ENCODE measurements at regions not wholly inside any gene's neighbourhood (a gene's known extent, or its start where the extent isn't known, plus 50 kb on each side); places are given as distances from the start of the nearest gene placed in this dataset.

- Histone ChIP-seq H3K36me3 (no peaks in the 10 kb centered on the region), H3K27me3 (no peaks in the 10 kb centered on the region), H3K4me1 (ENCODE audit: insufficient read depth) (no peaks in the 10 kb centered on the region), H3K27ac (no peak overlapping the region), H3K9me3 (no peaks in the 10 kb centered on the region), H3K4me3 (no peak overlapping the region)
- no peak for TF ChIP-seq POLR2A (IDR thresholded peaks at IDR 0.05)
- TF ChIP-seq CTCF (IDR thresholded peaks at IDR 0.05): no peak
- TF ChIP-seq EP300 (IDR thresholded peaks at IDR 0.05): no peak
- intact Hi-C loops (cut with DNase I): no loop called here
- 89 to 95% (median 94%) methylated on average over 7 of the region's 7 CpGs for WGBS, 3 donors
- no peak for DNase-seq
Measured at GRCh38 chr3:14329842-14330241, 72.6 kb upstream of the SLC6A6 start.

GRCh38 chr3:14330508-14330907 is 71.9 kb upstream of the SLC6A6 start:
- WGBS, 3 donors: 95 to 98% (median 97%) methylated on average over 10 of the region's 10 CpGs
- no peaks in the 10 kb centered on the region for H3K4me1 ChIP-seq (ENCODE audit: insufficient read depth)
- no peaks in the 10 kb centered on the region for H3K27me3 ChIP-seq
- intact Hi-C loops (cut with DNase I): no loop called here
- H3K27ac ChIP-seq: no peak overlapping the region
- no peak for TF ChIP-seq POLR2A (IDR thresholded peaks at IDR 0.05)
- no peak for TF ChIP-seq CTCF (IDR thresholded peaks at IDR 0.05)
- no peak for TF ChIP-seq EP300 (IDR thresholded peaks at IDR 0.05)
- H3K36me3 ChIP-seq: no peaks in the 10 kb centered on the region
- no peak overlapping the region for H3K4me3 ChIP-seq
- no peaks in the 10 kb centered on the region for H3K9me3 ChIP-seq
- no peak for DNase-seq

GRCh38 chr3:14331251-14331650 is 71.2 kb upstream of the SLC6A6 start:
- H3K36me3 ChIP-seq: no peaks in the 10 kb centered on the region
- no peak for DNase-seq

GRCh38 chr3:14332392-14332791 is 70.0 kb upstream of the SLC6A6 start:
- H3K9me3 ChIP-seq: no peaks in the 10 kb centered on the region
- H3K36me3 ChIP-seq: no peaks in the 10 kb centered on the region
- no peaks in the 10 kb centered on the region for H3K27me3 ChIP-seq
- 93 to 100% (median 94%) methylated on average over 5 of the region's 5 CpGs for WGBS, 3 donors
- H3K4me1 ChIP-seq (ENCODE audit: insufficient read depth): no peaks in the 10 kb centered on the region
- no peak overlapping the region for H3K4me3 ChIP-seq
- DNase-seq: no peak
- TF ChIP-seq POLR2A (IDR thresholded peaks at IDR 0.05) (no peak), CTCF (IDR thresholded peaks at IDR 0.05) (no peak), EP300 (IDR thresholded peaks at IDR 0.05) (no peak)
- no peak overlapping the region for H3K27ac ChIP-seq
- intact Hi-C loops (cut with DNase I): no loop called here

More at GRCh38 chr3:14331251-14331650, 71.2 kb upstream of the SLC6A6 start:
- intact Hi-C loops (cut with DNase I): no loop called here
- no peak overlapping the region for H3K4me3 ChIP-seq
- 88 to 90% (median 90%) methylated on average over 6 of the region's 6 CpGs for WGBS, 3 donors
- no peak overlapping the region for H3K27ac ChIP-seq
- no peaks in the 10 kb centered on the region for H3K27me3 ChIP-seq
- H3K9me3 ChIP-seq: no peaks in the 10 kb centered on the region
- TF ChIP-seq EP300 (IDR thresholded peaks at IDR 0.05): no peak
- no peak for TF ChIP-seq POLR2A (IDR thresholded peaks at IDR 0.05)
- TF ChIP-seq CTCF (IDR thresholded peaks at IDR 0.05): no peak
- no peaks in the 10 kb centered on the region for H3K4me1 ChIP-seq (ENCODE audit: insufficient read depth)

- 50 to 89% (median 83%) methylated on average over 1 of the region's 1 CpG for WGBS, 3 donors
- no peak overlapping the region for H3K4me3 ChIP-seq
- H3K4me1 ChIP-seq (ENCODE audit: insufficient read depth): no peaks in the 10 kb centered on the region
- intact Hi-C loops (cut with DNase I): no loop called here
- TF ChIP-seq CTCF (IDR thresholded peaks at IDR 0.05) (no peak), EP300 (IDR thresholded peaks at IDR 0.05) (no peak), POLR2A (IDR thresholded peaks at IDR 0.05) (no peak)
- H3K9me3 ChIP-seq: no peaks in the 10 kb centered on the region
- no peak overlapping the region for H3K27ac ChIP-seq
- DNase-seq: no peak
- H3K27me3 ChIP-seq: no peaks in the 10 kb centered on the region
- H3K36me3 ChIP-seq: no peaks in the 10 kb centered on the region
Measured at GRCh38 chr3:14333215-14333614, 69.2 kb upstream of the SLC6A6 start.

Data from ovary (tissue), 7 donors.